IPS DF 6.9 (cell line): ENCODE measurements at regions not wholly inside any gene's neighbourhood (a gene's known extent, or its start where the extent isn't known, plus 50 kb on each side); places are given as distances from the start of the nearest gene placed in this dataset.

Experiments
- DNase-seq: peaks from one replicate; pipeline ENCODE4 v3.0.0-alpha.2; 2013; ENCODE audit warnings: low read depth, low spot score
- H3K27ac ChIP-seq: one replicate; pipeline ENCODE4 v1.5.1; 2013; ENCODE audit warnings: low read length, control low read depth
- H3K27me3 ChIP-seq: 2 replicates; pipeline ENCODE4 v1.6.1; 2013; ENCODE audit warnings: mild to moderate bottlenecking, low read length; ENCODE audit not compliant: control insufficient read depth, insufficient read depth
- H3K36me3 ChIP-seq: 2 replicates; pipeline ENCODE4 v1.6.1; 2013; ENCODE audit warnings: low read length; ENCODE audit not compliant: control insufficient read depth, insufficient read depth
- H3K4me1 ChIP-seq: 2 replicates; pipeline ENCODE4 v1.6.1; 2013; ENCODE audit warnings: low read length; ENCODE audit not compliant: control insufficient read depth, insufficient read depth
- H3K4me3 ChIP-seq: 2 replicates; pipeline ENCODE4 v1.5.1; 2013; ENCODE audit warnings: mild to moderate bottlenecking, low read length
- H3K9me3 ChIP-seq: 2 replicates; pipeline ENCODE4 v1.6.1; 2013; ENCODE audit warnings: low read length, inconsistent platforms; ENCODE audit not compliant: control insufficient read depth, insufficient read depth
- WGBS: extraction: QIAGEN DNeasy Blood & Tissue Kit; methylation state at CpG from one replicate; pipeline ENCODE4 v1.1.7; 2013; ENCODE audit warnings: mixed read lengths, missing lambda C conversion rate; ENCODE audit not compliant: insufficient read length, insufficient coverage; 5-methylcytosine and 5-hydroxymethylcytosine counted together

DNA sequence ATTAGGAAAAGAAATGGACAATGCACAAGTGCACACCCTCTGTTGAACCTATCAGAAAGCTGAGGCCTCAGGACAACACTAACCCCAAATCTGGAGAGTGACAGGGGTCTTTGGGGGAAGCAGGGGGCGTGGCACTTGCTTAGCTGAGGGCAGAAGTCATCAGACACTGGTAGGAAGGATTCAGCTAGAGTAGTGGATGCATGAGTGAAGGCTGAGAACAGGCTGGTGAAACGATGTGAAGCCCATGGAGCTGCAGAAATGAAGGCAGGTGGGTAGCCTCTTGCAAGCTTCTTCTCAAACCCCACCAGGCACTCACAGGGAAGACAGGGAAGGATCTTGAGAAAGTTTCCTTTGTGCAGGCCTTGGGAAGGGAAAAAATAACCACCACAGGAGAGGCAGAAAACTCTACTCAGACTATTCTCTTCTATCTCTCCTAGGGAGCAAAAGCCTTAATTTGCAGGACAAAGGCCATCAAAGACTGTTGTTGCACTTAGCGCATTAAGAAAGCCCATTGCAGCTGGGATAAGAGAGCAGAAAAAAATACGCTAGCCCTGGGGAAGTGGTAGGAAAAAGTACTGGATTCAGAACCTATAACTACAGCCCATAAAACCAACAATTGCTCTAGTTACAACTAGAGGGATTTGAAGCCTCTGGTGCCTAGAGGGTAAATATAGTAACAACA is 193.3 kb upstream of the ZNF536 start:
- DNase-seq, result no peak
- Histone ChIP-seq H3K9me3 (no peaks in the 10 kb centered on the region), H3K4me1 (no peaks in the 10 kb centered on the region), H3K36me3 (no peaks in the 10 kb centered on the region), H3K4me3 (no peak overlapping the region), H3K27me3 (no peaks in the 10 kb centered on the region), H3K27ac (no peak overlapping the region)
- WGBS, result no CpG with 5 or more reads among the region's 4 CpGs

DNA sequence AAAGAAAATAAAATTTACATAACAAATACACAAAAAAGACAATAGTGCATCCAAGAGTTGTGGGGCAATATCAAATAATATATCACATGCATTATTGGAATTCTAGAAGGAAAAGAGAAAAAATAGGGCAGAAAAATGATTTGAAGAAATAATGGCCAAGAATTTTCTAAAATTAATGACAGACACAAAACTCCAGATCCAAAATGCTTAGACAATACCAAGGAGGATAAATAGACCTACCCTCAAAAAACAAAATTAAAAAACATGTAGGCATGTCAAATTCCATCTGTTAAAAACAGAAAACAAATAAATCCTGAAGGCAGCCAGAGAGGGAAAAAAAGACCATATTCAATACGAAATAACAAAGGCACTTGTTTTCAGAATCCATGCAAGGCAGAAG is 191.5 kb upstream of the ZNF536 start:
- Histone ChIP-seq H3K27ac (no peak overlapping the region), H3K4me1 (no peaks in the 10 kb centered on the region), H3K27me3 (no peaks in the 10 kb centered on the region), H3K36me3 (no peaks in the 10 kb centered on the region), H3K4me3 (no peak overlapping the region), H3K9me3 (no peaks in the 10 kb centered on the region)
- no CpG with 5 or more reads among the region's 1 CpG for WGBS
- no peak for DNase-seq

- WGBS, result no CpG with 5 or more reads among the region's 3 CpGs
- H3K9me3 ChIP-seq, result no peaks in the 10 kb centered on the region
- no peak for DNase-seq
- no peaks in the 10 kb centered on the region for H3K36me3 ChIP-seq
- H3K27me3 ChIP-seq, result no peaks in the 10 kb centered on the region
- no peak overlapping the region for H3K27ac ChIP-seq
- no peaks in the 10 kb centered on the region for H3K4me1 ChIP-seq
- no peak overlapping the region for H3K4me3 ChIP-seq
Observed at GRCh38 chr19:30183807-30184490, 188.2 kb upstream of the ZNF536 start.

DNA sequence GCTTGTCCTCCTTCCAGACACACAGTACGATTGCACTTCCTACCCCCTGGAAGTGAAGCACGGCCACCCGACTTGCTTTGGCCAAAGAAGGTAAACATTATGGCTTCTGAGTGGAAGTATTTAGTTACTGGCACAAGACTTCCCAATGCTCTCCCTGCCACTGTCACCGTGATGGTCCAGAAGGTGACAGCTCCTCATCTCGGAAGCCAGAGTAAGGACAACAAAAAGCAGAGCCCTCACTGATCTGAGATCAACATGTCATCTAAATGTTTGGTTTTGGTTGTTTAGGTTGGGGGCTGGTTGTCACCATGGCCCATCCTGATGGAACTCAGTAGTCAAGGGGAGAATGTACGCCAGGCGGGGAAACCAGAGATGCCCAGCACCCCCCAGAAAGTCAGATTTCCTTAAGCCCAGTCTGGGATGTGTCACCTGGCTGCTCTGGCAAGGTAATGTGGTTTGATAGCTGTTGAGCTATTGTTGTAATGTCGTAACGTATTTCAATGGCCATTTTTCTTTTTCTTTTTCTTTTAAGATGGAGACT is 170.1 kb upstream of the ZNF536 start:
- DNase-seq, result no peak
- H3K4me3 ChIP-seq, result no peak overlapping the region
- H3K27me3 ChIP-seq, result no peaks in the 10 kb centered on the region
- no peak overlapping the region for H3K27ac ChIP-seq
- H3K36me3 ChIP-seq, result no peaks in the 10 kb centered on the region
- no peaks in the 10 kb centered on the region for H3K4me1 ChIP-seq
- WGBS, result no CpG with 5 or more reads among the region's 9 CpGs
- H3K9me3 ChIP-seq, result no peaks in the 10 kb centered on the region

DNA sequence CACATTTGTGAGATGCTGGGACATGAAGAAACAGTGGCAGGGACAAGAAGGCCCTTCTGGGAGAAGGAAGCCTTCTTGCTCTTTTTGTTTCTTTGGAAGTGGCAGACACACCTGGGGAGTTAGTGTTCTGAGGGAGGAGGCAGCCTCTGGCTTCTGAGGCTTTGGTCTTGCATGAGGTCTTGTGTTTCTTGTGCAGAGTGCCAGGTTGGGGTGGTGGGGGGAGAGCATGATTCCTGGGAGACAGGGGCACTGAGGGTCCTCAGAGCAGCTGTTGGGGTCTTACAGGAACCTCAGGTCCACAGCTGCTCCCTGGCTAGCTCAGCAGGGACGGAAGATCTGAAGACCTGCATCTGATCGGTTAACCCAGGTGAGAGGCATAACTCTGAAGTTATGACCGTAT is 167.5 kb upstream of the ZNF536 start:
- no peak for DNase-seq
- Histone ChIP-seq H3K4me3 (no peak overlapping the region), H3K9me3 (no peaks in the 10 kb centered on the region), H3K27ac (no peak overlapping the region), H3K4me1 (no peaks in the 10 kb centered on the region), H3K36me3 (no peaks in the 10 kb centered on the region), H3K27me3 (no peaks in the 10 kb centered on the region)
- no CpG with 5 or more reads among the region's 3 CpGs for WGBS

GRCh38 chr19:30206187-30206586 is 166.0 kb upstream of the ZNF536 start:
- H3K36me3 ChIP-seq, result no peaks in the 10 kb centered on the region
- no peaks in the 10 kb centered on the region for H3K9me3 ChIP-seq
- no CpG with 5 or more reads among the region's 6 CpGs for WGBS
- H3K4me3 ChIP-seq, result no peak overlapping the region
- H3K4me1 ChIP-seq, result no peaks in the 10 kb centered on the region
- no peak for DNase-seq
- no peaks in the 10 kb centered on the region for H3K27me3 ChIP-seq
- H3K27ac ChIP-seq, result no peak overlapping the region

- no peak for DNase-seq
- no peaks in the 10 kb centered on the region for H3K9me3 ChIP-seq
- no peaks in the 10 kb centered on the region for H3K4me1 ChIP-seq
- no CpG with 5 or more reads among the region's 6 CpGs for WGBS
- H3K27me3 ChIP-seq, result no peaks in the 10 kb centered on the region
- H3K4me3 ChIP-seq, result no peak overlapping the region
- no peak overlapping the region for H3K27ac ChIP-seq
- H3K36me3 ChIP-seq, result no peaks in the 10 kb centered on the region
Observed at GRCh38 chr19:30207357-30207756, 164.8 kb upstream of the ZNF536 start.

- H3K27ac ChIP-seq, result no peak overlapping the region
- no peak overlapping the region for H3K4me3 ChIP-seq
- H3K36me3 ChIP-seq, result no peaks in the 10 kb centered on the region
- no peaks in the 10 kb centered on the region for H3K27me3 ChIP-seq
- no peaks in the 10 kb centered on the region for H3K4me1 ChIP-seq
- H3K9me3 ChIP-seq, result no peaks in the 10 kb centered on the region
- no peak for DNase-seq
- WGBS, result no CpG with 5 or more reads among the region's 18 CpGs
Observed at GRCh38 chr19:30208436-30209060, 163.6 kb upstream of the ZNF536 start.

GRCh38 chr19:30209617-30210600 is 162.3 kb upstream of the ZNF536 start:
- no peak for DNase-seq
- Histone ChIP-seq H3K27ac (no peak overlapping the region), H3K4me3 (no peak overlapping the region), H3K36me3 (no peaks in the 10 kb centered on the region), H3K4me1 (peaks cover 2% of the 10 kb centered on the region; the same call in 1 of the 2 replicates), H3K9me3 (no peaks in the 10 kb centered on the region), H3K27me3 (no peaks in the 10 kb centered on the region)
- WGBS, result 100% methylated on average over 1 of the region's 19 CpGs

DNA sequence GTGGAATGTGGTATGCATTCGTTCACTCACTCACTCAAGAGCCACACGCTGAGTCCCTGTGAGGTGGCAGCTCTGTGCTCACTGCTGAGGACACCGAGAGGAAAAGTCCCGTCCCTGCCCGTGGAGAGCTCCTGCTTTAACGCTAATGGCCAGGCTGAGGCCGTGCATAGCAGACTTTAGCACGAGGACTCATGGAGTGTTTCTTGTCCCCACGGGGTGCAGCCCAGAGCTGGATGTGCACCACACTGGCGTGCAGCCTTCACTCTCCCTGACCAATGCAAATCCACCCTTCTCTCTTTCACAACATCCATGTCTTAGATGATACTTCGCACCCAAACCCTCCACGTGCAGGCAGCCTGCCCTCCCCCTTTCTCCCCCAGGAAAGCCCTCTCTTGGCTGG is 159.6 kb upstream of the ZNF536 start:
- peaks cover 2% of the 10 kb centered on the region; the same call in 1 of the 2 replicates for H3K4me1 ChIP-seq
- H3K36me3 ChIP-seq, result no peaks in the 10 kb centered on the region
- WGBS, result no CpG with 5 or more reads among the region's 12 CpGs

More for the DNA sequence above, 159.6 kb upstream of the ZNF536 start:
- no peak for DNase-seq
- H3K27me3 ChIP-seq, result no peaks in the 10 kb centered on the region
- H3K4me3 ChIP-seq, result no peak overlapping the region
- no peak overlapping the region for H3K27ac ChIP-seq
- H3K9me3 ChIP-seq, result no peaks in the 10 kb centered on the region
